Fibroblast of upper back skin (primary cell): ENCODE measurements at regions not wholly inside any gene's neighbourhood (a gene's known extent, or its start where the extent isn't known, plus 50 kb on each side); places are given as distances from the start of the nearest gene placed in this dataset.
"Not testable (repeated sequence)": the region's sequence is repeated elsewhere in the genome, so short reads cannot be mapped to it uniquely, and the experiment has no call there.

Experiments used
- DNase-seq: peaks from one replicate; pipeline ENCODE4 v3.0.0-alpha.2; 2013

- DNase-seq = no peak
Observed at GRCh38 chr5:101153526-101153925, 250.4 kb upstream of the ST8SIA4 start.

- DNase-seq = no peak
Observed at GRCh38 chr5:101143526-101143925, 240.4 kb upstream of the ST8SIA4 start.

GRCh38 chr5:101142102-101142501, 239.0 kb upstream of the ST8SIA4 start:
- no peak for DNase-seq

- no peak for DNase-seq
Observed at GRCh38 chr5:101136454-101136853, 233.4 kb upstream of the ST8SIA4 start.

GRCh38 chr5:101123363-101123762, 220.3 kb upstream of the ST8SIA4 start:
- DNase-seq = no peak

- no peak for DNase-seq
Observed at GRCh38 chr5:101112645-101113044, 209.6 kb upstream of the ST8SIA4 start.

- DNase-seq = no peak
Observed at GRCh38 chr5:101103874-101104273, 200.8 kb upstream of the ST8SIA4 start.

GRCh38 chr5:101102506-101102905, 199.4 kb upstream of the ST8SIA4 start:
- no peak for DNase-seq

GRCh38 chr5:101091902-101092301, 188.8 kb upstream of the ST8SIA4 start:
- DNase-seq = no peak

GRCh38 chr5:101084353-101084752, 181.3 kb upstream of the ST8SIA4 start:
- DNase-seq = no peak

GRCh38 chr5:101080462-101081240, 177.6 kb upstream of the ST8SIA4 start:
- peak; percentile 83 for DNase-seq

- no peak for DNase-seq
Observed at GRCh38 chr5:101068298-101068697, 165.2 kb upstream of the ST8SIA4 start.

GRCh38 chr5:101067429-101067828, 164.3 kb upstream of the ST8SIA4 start:
- no peak for DNase-seq

- DNase-seq = no peak
Observed at GRCh38 chr5:101062902-101063301, 159.8 kb upstream of the ST8SIA4 start.

GRCh38 chr5:101047181-101047580, 144.1 kb upstream of the ST8SIA4 start:
- DNase-seq = no peak

- DNase-seq = peak; percentile 3
Observed at GRCh38 chr5:101045689-101046088, 142.6 kb upstream of the ST8SIA4 start.

GRCh38 chr5:101040002-101040401, 136.9 kb upstream of the ST8SIA4 start:
- not testable (repeated sequence) for DNase-seq

- DNase-seq = no peak
Observed at GRCh38 chr5:101036778-101037177, 133.7 kb upstream of the ST8SIA4 start.

- DNase-seq = no peak
Observed at GRCh38 chr5:101035425-101035824, 132.3 kb upstream of the ST8SIA4 start.

GRCh38 chr5:101024299-101024698, 121.2 kb upstream of the ST8SIA4 start:
- DNase-seq = no peak

GRCh38 chr5:101018299-101018698, 115.2 kb upstream of the ST8SIA4 start:
- DNase-seq = no peak

GRCh38 chr5:101012880-101013279, 109.8 kb upstream of the ST8SIA4 start:
- no peak for DNase-seq

- no peak for DNase-seq
Observed at GRCh38 chr5:101009758-101010519, 106.9 kb upstream of the ST8SIA4 start.

GRCh38 chr5:100992354-100992753, 89.3 kb upstream of the ST8SIA4 start:
- DNase-seq = no peak
